Stimulated activated CD4-positive, alpha-beta T cell treated with anti-CD3 and anti-CD28 coated beads, Interleukin-15, amount 100 ng/mL, for 48 hours (primary cell): ENCODE measurements at regions not wholly inside any gene's neighbourhood (a gene's known extent, or its start where the extent isn't known, plus 50 kb on each side); places are given as distances from the start of the nearest gene placed in this dataset.

Experiments
- DNase-seq, 2 donors: peaks; one replicate each; pipeline ENCODE4 v3.0.0-alpha.2; 2020; ENCODE audit warnings: low read depth in 2 of 2

GRCh38 chr1:87766737-87767136, 438.1 kb downstream of the LMO4 start:
- DNase-seq: no peak

GRCh38 chr1:87778896-87779295, 450.2 kb downstream of the LMO4 start:
- no peak for DNase-seq

GRCh38 chr1:87781554-87781953, 452.9 kb downstream of the LMO4 start:
- no peak for DNase-seq

GRCh38 chr1:87783315-87783714, 454.6 kb downstream of the LMO4 start:
- no peak for DNase-seq

- DNase-seq: no peak
These were observed 456.7 kb downstream of the LMO4 start for GRCh38 chr1:87785386-87785785.

GRCh38 chr1:87786229-87786628, 457.5 kb downstream of the LMO4 start:
- DNase-seq: no peak

- DNase-seq: no peak
These were observed 458.3 kb downstream of the LMO4 start for GRCh38 chr1:87786861-87787545.

GRCh38 chr1:87787551-87787950, 458.9 kb downstream of the LMO4 start:
- DNase-seq: no peak

- no peak for DNase-seq
These were observed 462.1 kb downstream of the LMO4 start for GRCh38 chr1:87790756-87791155.

- no peak for DNase-seq
These were observed 463.5 kb downstream of the LMO4 start for GRCh38 chr1:87791931-87792740.

GRCh38 chr1:87794788-87795614, 466.3 kb downstream of the LMO4 start:
- no peak for DNase-seq

- DNase-seq: no peak
These were observed 467.1 kb downstream of the LMO4 start for GRCh38 chr1:87795615-87796337.

- no peak for DNase-seq
These were observed 467.8 kb downstream of the LMO4 start for GRCh38 chr1:87796471-87796901.

GRCh38 chr1:87799451-87799850, 470.8 kb downstream of the LMO4 start:
- DNase-seq: no peak

GRCh38 chr1:87800006-87800405, 471.3 kb downstream of the LMO4 start:
- DNase-seq: no peak

- DNase-seq: no peak
These were observed 474.7 kb downstream of the LMO4 start for GRCh38 chr1:87803375-87803774.

- no peak for DNase-seq
These were observed 475.4 kb downstream of the LMO4 start for GRCh38 chr1:87804128-87804527.

- DNase-seq: no peak
These were observed 477.1 kb downstream of the LMO4 start for GRCh38 chr1:87805666-87806378.

GRCh38 chr1:87806379-87807094, 477.9 kb downstream of the LMO4 start:
- DNase-seq: no peak

- DNase-seq: no peak
These were observed 481.5 kb downstream of the LMO4 start for GRCh38 chr1:87810166-87810565.
